HG02870 (cell line): ENCODE measurements at regions not wholly inside any gene's neighbourhood (a gene's known extent, or its start where the extent isn't known, plus 50 kb on each side); places are given as distances from the start of the nearest gene placed in this dataset.

Experiments used
- ATAC-seq: cut with Tn5 transposase; IDR thresholded peaks from one replicate; pipeline ENCODE4 v1.9.1; 2021; ENCODE audit warnings: mild to moderate bottlenecking, moderate library complexity; ENCODE audit not compliant: unreplicated experiment

GRCh38 chr20:40104959-40105358, 584.1 kb downstream of the MAFB start:
- no peak for ATAC-seq

GRCh38 chr20:40103420-40103819, 585.6 kb downstream of the MAFB start:
- ATAC-seq: no peak

- no peak for ATAC-seq
Measured at GRCh38 chr20:40101560-40101959, 587.5 kb downstream of the MAFB start.

GRCh38 chr20:40100261-40100660, 588.8 kb downstream of the MAFB start:
- ATAC-seq: no peak

GRCh38 chr20:40090236-40090635, 598.8 kb downstream of the MAFB start:
- no peak for ATAC-seq

GRCh38 chr20:40087496-40087895, 601.5 kb downstream of the MAFB start:
- no peak for ATAC-seq

- ATAC-seq: no peak
Measured at GRCh38 chr20:40085513-40085912, 603.5 kb downstream of the MAFB start.

GRCh38 chr20:40082436-40082835, 606.6 kb downstream of the MAFB start:
- ATAC-seq: no peak

GRCh38 chr20:40081653-40082052, 607.4 kb downstream of the MAFB start:
- ATAC-seq: no peak

GRCh38 chr20:40080041-40080652, 608.9 kb downstream of the MAFB start:
- no peak for ATAC-seq

- ATAC-seq: no peak
Measured at GRCh38 chr20:40073535-40074111, 615.4 kb downstream of the MAFB start.

- no peak for ATAC-seq
Measured at GRCh38 chr20:40072907-40073306, 616.1 kb downstream of the MAFB start.

GRCh38 chr20:40056171-40056570, 632.9 kb downstream of the MAFB start:
- ATAC-seq: no peak

GRCh38 chr20:40055711-40056110, 633.3 kb downstream of the MAFB start:
- no peak for ATAC-seq

GRCh38 chr20:40054311-40054710, 634.7 kb downstream of the MAFB start:
- no peak for ATAC-seq

GRCh38 chr20:40050596-40050995, 638.4 kb downstream of the MAFB start:
- no peak for ATAC-seq

- ATAC-seq: no peak
Measured at GRCh38 chr20:40049854-40050253, 639.2 kb downstream of the MAFB start.

GRCh38 chr20:40046703-40047102, 642.3 kb downstream of the MAFB start:
- ATAC-seq: no peak

- ATAC-seq: no peak
Measured at GRCh38 chr20:40037511-40037910, 651.5 kb downstream of the MAFB start.

GRCh38 chr20:40029589-40029988, 659.4 kb downstream of the MAFB start:
- ATAC-seq: no peak

GRCh38 chr20:40019510-40019909, 669.5 kb downstream of the MAFB start:
- ATAC-seq: no peak

GRCh38 chr20:40017765-40018164, 671.3 kb downstream of the MAFB start:
- ATAC-seq: no peak

GRCh38 chr20:40016890-40017289, 672.1 kb downstream of the MAFB start:
- ATAC-seq: no peak
